Caki2 (cell line): ENCODE measurements at regions not wholly inside any gene's neighbourhood (a gene's known extent, or its start where the extent isn't known, plus 50 kb on each side); places are given as distances from the start of the nearest gene placed in this dataset.
"Not testable (repeated sequence)": the region's sequence is repeated elsewhere in the genome, so short reads cannot be mapped to it uniquely, and the experiment has no call there.

Source experiments
- DNase-seq: peaks from one replicate; pipeline ENCODE4 v3.0.0-alpha.2; 2015; ENCODE audit warnings: low read depth
- in situ Hi-C: cut with HindIII; loops from 2 replicates; pipeline ENCODE4 v1.10.0; 2016; ENCODE audit warnings: low sequenced_read_pairs, low pct_unique_long_range_greater_than_20kb, mixed read lengths

DNA sequence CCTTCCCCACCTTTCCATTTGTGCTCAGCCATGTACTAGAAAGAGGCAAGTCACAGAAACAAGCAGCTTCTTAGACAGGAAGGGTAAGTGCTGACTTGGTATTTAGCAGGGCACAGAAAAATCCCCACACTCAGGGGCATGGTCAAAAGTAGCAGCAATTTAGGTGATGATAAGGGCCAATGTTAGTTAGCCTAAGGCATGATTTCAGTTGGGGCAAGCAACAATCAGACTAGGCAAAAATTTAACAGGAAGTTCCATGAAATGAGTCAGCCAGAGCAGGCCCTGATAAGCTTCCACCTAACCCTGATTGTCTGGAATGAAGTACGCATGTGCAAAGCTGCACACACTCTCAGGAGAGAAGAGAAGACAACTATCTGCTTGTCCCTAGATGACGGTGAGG is 423.4 kb upstream of the UBE2E2 start:
- no peak for DNase-seq
- in situ Hi-C loops, result no loop called here

DNA sequence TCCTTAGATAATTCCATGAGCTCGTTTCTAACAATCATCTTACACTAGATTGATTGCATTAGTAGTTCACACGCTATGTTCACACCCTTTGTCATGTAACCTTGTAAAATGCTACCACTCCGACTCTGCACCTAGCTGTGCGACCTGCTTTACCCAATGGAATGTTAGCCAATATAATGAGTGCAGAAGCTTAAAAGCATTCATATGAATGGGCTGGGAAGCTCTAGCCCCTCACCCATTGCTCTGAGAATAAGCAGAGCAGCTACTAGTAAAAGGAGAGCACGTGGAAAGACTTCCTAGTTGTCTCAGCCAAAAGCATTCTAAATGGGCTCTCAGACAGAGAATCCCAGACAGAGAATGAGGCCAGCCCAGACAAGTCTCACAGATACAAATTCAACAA is 410.6 kb upstream of the UBE2E2 start:
- in situ Hi-C loops, result no loop called here
- DNase-seq, result no peak

DNA sequence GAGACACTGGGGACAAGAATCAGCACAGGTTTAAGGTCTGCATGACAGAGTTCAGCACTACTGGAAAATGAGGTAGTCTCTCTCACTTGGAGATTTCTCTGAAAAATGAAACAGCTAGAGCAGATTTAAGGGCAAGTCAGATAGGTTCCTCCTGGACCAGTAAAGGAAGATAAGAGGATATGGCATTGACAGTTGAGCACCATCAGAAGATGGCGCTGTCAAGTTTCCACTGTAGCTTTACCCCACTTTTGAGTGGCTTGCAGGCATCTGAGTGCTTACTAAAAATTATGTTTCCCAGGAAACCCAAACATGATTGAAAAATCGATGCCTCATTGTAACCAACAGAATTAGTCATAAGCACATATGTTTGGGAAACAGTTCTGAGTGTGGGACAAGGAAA is 407.2 kb upstream of the UBE2E2 start:
- in situ Hi-C loops, result no loop called here
- DNase-seq, result no peak

DNA sequence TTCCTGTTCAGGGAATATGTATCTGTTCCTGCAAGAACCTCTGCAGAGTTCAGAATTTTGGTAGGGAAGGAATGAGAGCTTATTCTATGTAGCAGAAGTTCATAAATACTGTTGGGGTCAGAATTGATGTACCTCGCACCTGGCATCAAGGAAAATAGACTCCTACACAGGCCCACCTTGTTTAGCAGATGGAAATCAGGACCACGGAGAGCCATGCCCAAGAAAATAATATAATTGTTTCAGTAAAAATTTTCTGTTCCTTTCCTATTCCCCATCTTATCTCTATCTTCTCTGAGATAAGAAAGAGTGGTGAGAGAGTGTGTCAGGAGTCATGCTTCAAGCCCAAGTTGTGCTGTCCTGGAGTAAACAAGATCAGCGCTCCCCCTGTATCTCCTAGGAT is 404.7 kb upstream of the UBE2E2 start:
- DNase-seq, result no peak
- in situ Hi-C loops, result no loop called here

DNA sequence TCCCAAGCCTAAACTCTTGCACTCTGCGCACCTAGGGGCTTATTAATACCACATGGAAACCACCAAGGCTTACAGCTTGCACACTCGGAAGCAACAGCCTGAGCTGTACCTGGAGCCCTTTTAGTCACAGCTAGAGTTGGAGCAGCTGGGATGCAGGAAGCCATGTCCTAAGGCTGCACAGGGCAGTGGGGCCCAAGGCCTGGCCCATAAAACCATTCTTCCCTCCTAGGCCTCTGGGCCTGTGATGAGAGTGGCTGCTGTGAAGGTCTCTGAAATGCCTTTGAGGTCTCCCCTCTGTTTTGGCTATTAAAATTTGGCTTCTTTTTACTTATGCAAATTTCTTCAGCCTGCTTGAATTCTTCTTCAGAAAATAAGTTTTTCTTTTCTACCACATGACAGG is 383.9 kb upstream of the UBE2E2 start:
- DNase-seq, result no peak
- in situ Hi-C loops, result no loop called here

DNA sequence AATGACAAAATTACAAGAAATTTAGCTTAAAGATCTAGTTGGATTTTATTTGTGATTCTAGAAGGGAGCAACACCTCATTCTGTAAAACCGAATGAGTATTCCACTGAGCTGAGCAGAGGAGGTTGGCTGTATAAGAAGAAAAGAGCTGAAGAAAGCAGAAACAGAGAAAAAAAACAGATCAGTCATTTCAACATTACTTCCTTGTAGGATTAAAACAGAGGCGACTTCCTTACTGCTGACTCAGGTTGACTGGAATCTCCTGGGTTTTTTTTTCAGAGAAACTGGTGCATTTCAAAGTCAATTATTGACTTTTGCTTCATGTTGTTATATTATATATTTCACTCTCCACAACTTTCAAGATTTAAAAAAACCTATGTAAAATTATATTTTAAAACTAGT is 368.1 kb upstream of the UBE2E2 start:
- in situ Hi-C loops, result no loop called here
- peak; percentile 61 for DNase-seq

DNA sequence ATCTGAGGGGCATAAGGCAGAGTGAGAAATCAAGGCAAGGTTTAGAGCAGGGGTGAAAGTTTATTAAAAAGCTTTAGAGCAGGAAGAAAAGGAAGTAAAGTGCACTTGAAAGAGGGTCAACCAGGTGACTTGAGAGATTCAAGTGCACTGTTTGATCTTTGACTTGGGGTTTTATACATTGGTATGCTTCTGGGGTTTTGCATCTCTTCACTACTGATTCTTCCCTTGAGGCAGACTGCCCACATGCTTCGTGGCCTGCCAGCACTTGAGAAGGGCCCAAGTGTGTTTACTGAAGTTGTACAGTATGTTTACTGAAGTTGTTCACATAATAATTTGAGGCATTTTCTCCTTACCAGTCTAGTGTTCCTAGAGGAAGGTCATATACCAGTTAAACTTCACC is 367.0 kb upstream of the UBE2E2 start:
- in situ Hi-C loops, result no loop called here
- DNase-seq, result no peak

DNA sequence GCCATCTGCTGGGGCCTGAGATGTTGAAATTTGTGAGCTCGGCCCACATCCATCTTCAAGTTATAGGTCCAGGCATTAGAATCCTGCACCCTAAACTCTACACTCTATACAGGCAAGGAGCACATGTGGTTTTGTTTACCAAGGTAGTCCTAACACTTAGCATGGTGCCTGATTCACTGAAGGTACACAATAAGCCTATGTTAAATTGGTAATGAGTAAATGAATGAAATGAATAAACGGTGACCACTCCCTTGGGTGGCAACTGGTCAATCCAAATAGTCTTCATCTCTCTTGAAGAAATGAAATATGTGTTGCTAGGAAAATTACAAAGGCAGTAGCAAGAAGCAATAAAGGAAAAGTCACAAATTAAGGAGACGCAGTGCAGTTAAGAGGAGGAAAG is 359.3 kb upstream of the UBE2E2 start:
- in situ Hi-C loops, result no loop called here
- DNase-seq, result no peak

DNA sequence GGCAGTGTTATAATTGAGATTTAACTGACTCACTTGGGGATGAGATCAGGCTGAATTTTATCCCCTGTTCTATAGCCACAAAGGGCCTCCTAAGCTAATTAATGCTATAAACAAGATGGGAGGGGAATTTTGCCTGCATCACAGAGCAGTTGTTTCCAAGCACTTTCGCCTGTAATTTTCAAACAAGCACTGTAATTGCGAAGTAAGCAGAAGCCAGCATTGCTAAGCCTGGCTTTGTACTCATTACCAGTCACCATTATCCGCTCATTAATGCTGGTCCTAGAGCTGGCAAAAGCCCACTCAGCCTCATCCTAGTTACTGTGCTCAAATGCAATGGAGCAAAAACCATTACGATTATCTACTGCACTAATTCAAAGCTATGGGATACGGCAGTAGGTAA is 356.6 kb upstream of the UBE2E2 start:
- in situ Hi-C loops, result no loop called here

DNA sequence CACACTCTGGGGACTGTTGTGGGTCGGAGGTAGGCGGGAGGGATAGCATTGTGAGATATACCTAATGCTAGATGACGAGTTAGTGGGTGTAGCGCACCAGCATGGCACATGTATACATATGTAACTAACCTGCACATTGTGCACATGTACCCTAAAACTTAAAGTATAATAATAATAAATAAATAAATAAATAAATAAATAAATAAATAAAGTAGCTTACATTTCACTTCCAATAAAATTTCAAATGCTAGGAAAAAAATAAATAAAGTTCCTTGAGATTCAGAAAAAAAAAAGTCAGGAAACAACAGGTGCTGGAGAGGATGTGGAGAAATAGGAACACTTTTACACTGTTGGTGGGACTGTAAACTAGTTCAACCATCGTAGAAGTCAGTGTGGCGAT is 353.5 kb upstream of the UBE2E2 start:
- in situ Hi-C loops, DNase-seq: not testable (repeated sequence)

More for the DNA sequence above, 356.6 kb upstream of the UBE2E2 start:
- no peak for DNase-seq

DNA sequence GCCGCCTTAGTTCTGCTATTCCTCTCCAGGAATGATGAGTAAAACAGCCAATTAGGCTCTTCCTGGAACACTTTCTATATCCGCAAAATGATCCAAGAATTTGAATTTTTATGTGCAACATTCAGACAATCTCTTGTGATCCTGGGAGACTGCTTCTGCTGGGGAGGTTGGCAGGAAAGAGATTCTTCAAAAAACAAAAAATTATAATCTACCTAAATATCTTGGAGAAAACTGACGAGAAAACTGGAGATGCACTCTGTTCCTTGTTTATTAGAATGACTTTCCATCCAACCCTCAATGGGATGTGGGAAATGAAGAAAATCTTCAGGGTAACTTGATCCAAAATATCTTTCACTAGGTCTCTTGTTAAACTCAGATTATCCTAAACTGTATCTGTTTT is 346.3 kb upstream of the UBE2E2 start:
- in situ Hi-C loops, result no loop called here
- DNase-seq, result no peak

DNA sequence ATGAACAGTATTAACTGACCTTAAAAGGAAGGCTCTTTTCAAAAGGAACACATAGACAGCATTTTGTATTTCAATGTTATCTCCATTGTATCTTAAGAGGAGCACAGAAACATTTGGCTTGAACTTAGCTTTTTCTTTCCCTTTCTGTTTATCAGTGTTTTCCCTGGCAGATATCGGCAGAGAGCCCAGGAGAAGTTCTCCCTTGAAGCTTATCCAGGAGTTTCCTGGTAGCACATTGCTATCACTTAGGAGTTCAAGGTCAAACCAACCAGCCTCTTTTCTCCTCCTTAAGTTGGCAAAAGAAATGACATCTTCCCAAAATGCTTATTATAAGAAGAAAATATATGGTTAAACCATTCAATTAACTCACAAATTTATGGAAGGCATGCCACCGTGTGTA is 344.6 kb upstream of the UBE2E2 start:
- no peak for DNase-seq
- in situ Hi-C loops, result no loop called here

DNA sequence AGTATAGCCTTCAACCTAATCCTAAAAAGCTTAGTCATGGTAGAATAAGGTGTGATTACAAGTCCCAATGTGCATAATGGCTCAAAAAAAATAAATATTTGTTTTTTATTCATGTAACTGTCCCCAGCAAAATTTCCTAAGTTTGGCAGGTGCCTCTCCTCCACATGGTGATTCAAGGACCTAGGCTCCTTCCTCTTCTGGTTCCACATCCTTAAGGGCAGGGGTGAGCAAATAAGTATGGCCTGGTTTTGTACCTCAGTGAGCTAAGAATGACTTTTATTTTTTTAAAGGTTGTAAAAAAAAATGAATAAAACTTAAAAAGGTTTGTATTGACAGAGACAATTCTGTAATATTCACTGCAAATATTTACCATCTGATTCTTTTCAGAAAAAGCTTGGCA is 343.5 kb upstream of the UBE2E2 start:
- in situ Hi-C loops, result no loop called here
- DNase-seq, result no peak

DNA sequence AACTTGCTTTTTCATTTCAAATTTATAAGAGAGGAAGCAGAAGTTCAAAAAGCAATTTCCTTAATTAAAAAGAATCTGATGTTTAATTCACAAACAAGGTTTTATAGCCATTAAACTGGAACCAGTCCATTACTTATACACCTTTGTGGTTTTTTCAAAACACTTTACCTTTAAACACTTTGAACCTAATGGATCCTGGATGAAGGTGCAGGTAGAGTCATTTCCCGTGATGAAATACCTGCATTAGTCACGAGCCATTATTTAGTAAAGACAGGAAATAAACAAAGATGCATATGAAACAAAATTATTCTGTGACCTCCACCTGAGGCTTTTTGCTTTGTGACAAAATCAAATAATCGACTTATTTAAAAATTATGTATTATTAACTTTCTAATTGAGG is 341.7 kb upstream of the UBE2E2 start:
- in situ Hi-C loops, result no loop called here
- DNase-seq, result no peak

DNA sequence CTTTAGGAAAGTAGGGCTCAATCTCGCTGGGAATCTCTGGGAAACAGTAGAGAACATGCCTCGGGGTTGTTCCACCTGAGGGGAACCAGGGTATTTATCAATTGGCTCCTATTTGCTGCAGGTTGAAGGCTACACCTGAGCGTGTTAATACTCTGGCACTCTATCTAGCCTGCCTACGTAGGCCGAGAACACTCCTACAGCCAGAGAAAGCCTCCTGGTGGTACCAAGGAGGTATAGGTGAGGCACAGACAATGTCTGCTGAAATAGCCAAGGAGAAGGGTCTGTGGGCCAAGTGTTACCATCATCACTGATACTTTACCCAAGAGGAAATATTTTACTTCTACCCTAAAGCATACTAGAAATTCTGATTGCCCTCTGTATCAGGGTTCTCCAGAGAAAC is 341.0 kb upstream of the UBE2E2 start:
- DNase-seq, result no peak
- in situ Hi-C loops, result no loop called here

DNA sequence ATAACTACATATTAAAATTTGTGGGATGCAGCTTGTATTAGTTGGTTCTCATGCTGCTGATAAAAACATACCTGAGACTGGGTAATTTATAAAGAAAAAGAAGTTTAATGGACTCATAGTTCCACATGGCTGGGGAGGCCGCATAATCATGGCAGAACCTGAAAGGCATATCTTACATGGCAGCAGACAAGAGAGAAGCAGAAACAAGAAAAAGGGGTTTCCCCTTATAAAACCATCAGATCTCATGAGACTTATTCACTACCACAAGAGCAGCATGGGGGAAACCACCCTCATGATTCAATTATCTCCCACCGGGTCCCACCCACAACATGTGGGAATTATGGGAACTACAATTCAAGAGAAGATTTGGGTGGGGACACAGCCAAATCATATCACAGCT is 320.3 kb upstream of the UBE2E2 start:
- DNase-seq, in situ Hi-C loops: not testable (repeated sequence)

DNA sequence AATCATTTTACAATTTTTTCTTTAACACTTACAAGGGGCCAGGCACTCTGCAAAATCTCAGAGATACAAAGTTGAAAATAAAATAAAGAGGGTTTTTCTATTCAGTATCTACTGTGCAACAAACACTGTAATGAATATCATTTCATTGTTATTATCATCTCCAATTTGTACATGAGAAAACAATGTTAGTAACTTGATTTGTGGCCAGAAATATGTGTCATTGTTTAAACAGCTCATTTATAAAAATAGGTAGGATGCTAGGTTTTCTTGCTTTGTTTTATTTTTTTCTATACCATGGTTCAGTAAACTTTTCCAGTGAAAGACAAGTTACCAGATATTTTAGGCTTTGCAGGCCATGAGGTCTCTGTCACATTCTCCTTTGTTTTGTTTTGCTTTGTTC is 318.1 kb upstream of the UBE2E2 start:
- in situ Hi-C loops, result no loop called here
- DNase-seq, result no peak

DNA sequence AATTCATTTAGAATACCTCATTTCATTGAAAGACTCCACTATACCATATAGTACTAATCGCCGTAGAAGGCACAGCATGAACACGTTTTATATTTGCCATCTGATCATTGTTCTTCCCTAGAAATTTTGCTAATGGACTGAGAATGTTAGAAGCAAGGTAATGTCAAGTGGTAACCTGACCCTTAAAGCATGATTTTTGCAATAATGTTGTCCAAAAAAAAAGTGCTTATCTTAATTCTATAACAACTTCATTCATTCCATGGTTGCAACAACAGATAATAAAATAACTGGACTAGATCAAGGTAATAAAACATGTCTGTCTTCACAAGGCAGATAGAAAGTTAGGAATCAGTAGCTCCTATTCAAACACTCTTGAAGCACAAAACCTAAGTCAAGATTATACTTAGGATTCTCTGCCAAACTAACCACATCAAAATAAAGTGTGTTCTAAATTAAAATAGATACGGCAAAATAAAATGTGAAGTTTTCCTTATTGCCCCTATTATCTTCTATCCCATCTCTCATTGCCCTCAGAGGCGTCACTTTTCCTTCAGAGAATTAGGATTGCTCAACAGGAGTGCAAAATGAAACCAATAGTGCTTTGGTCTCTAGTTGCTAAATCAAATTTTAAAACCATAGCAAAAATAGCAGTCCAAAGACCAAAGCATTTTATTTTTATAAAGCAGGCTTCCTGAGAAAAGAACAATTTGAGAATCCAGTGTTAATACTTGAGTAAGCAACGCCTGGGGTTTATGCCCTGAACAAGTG is 317.4 kb upstream of the UBE2E2 start:
- DNase-seq, result no peak
- in situ Hi-C loops, result no loop called here

DNA sequence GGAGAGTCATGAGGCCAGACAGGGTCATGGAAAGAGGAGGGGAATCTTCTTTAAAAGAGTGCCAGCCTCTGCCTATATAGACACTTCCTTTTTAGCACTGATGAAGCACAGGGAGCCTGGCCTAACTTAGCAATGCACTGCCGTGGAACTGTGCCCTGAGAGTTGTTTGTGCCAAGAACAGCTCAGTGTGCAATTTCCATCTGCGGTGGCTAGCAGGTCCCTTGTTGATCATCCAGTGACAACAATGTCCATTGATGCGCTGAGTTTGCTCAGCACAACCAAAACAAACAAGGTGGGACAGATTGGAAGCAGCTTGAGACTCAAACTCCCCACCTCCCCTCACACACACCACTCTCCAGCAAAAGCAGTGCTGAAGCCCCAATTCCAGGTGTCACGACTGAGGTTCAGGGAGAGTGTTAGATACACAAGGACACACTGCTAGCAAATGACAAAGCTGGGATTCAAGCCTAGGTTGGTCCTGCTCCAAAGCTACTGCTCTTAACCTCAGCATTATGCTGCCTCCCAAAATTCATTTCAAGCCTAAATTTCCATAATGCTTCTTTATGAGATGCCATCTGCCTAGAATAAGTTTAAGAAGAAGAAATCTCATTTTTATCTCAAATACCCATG is 316.6 kb upstream of the UBE2E2 start:
- no peak for DNase-seq
- in situ Hi-C loops, result no loop called here

DNA sequence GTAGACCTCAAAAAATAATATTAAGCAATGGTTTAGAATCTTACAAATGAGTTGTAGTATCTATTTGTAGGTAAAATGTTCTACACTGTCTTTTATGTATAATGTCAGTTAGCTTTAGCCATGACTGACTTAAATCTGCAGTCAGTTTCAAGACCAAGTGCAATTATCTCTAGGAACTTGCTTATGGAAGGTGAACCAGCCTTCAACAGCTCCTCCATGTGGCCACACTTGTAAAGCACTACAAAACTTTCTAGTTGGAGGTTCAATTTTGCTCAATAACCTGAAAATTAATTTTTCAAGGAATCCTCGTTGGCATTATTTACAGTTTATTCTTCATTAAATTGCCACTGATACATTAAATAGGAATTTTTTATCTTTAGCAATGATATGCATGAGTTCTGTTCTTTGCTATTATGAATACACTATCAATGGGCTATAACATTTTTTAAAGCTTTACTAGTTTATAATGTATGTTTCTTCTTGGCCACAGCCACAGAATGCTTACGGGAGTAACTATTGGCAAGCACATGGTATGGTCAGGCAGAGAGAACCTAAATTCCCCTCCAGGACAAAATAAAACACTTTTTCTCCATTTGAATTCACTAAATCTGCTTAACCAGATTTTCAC is 315.3 kb upstream of the UBE2E2 start:
- DNase-seq, result peak; percentile 1
- in situ Hi-C loops, result no loop called here
